H9 (cell line): ENCODE measurements at regions not wholly inside any gene's neighbourhood (a gene's known extent, or its start where the extent isn't known, plus 50 kb on each side); places are given as distances from the start of the nearest gene placed in this dataset.

Source experiments
- DNase-seq: peaks from one replicate; pipeline ENCODE4 v3.0.0-alpha.2; 2017
- H2AFZ ChIP-seq: one replicate; pipeline ENCODE4 v1.6.1; 2013; ENCODE audit warnings: mild to moderate bottlenecking, low read length, control low read depth, moderate library complexity
- H2AK5ac ChIP-seq: 2 replicates; pipeline ENCODE4 v1.6.1; 2013; ENCODE audit warnings: low read length, control low read depth, mixed read lengths; ENCODE audit not compliant: insufficient read length
- H2BK120ac ChIP-seq: one replicate; pipeline ENCODE4 v1.6.1; 2013; ENCODE audit warnings: low read depth, mild to moderate bottlenecking, low read length, control low read depth, inconsistent platforms; ENCODE audit not compliant: poor library complexity, severe bottlenecking
- H2BK12ac ChIP-seq: 2 replicates; pipeline ENCODE4 v1.6.1; 2013; ENCODE audit warnings: low read length, control low read depth, mixed read lengths, low read depth; ENCODE audit not compliant: insufficient read length
- H2BK15ac ChIP-seq: 2 replicates; pipeline ENCODE4 v1.6.1; 2013; ENCODE audit warnings: low read depth, low read length, control low read depth
- H2BK20ac ChIP-seq: one replicate; pipeline ENCODE4 v1.6.1; 2013; ENCODE audit warnings: low read depth, mild to moderate bottlenecking, low read length, control low read depth, inconsistent platforms; ENCODE audit not compliant: poor library complexity, severe bottlenecking
- H2BK5ac ChIP-seq: 2 replicates; pipeline ENCODE4 v1.6.1; 2013; ENCODE audit warnings: low read length, control low read depth, mixed read lengths; ENCODE audit not compliant: insufficient read length
- H3K14ac ChIP-seq: 2 replicates; pipeline ENCODE4 v1.6.1; 2013; ENCODE audit warnings: low read length, control low read depth; ENCODE audit not compliant: insufficient read depth
- H3K18ac ChIP-seq: 2 replicates; pipeline ENCODE4 v1.6.1; 2013; ENCODE audit warnings: low read depth, mild to moderate bottlenecking, mixed read lengths, low read length, control low read depth; ENCODE audit not compliant: insufficient read length
- H3K23ac ChIP-seq: 2 replicates; pipeline ENCODE4 v1.6.1; 2013; ENCODE audit warnings: low read length, control low read depth, mixed read lengths, low read depth; ENCODE audit not compliant: insufficient read length
- H3K23me2 ChIP-seq: 2 replicates; pipeline ENCODE4 v1.6.1; 2013; ENCODE audit warnings: low read depth, mild to moderate bottlenecking, mixed read lengths, low read length, control low read depth; ENCODE audit not compliant: insufficient read length, poor library complexity, severe bottlenecking
- H3K27ac ChIP-seq: 2 replicates; pipeline ENCODE4 v1.5.1; 2013; ENCODE audit warnings: low read length, control low read depth, mixed read lengths, low read depth; ENCODE audit not compliant: insufficient read length
- H3K27me3 ChIP-seq: 2 replicates; pipeline ENCODE4 v1.6.1; 2013; ENCODE audit warnings: low read length, control low read depth, inconsistent platforms; ENCODE audit not compliant: insufficient read depth
- H3K4ac ChIP-seq: 2 replicates; pipeline ENCODE4 v1.6.1; 2013; ENCODE audit warnings: low read depth, mild to moderate bottlenecking, control low read depth, inconsistent platforms, low read length, moderate library complexity
- H3K4me1 ChIP-seq: 2 replicates; pipeline ENCODE4 v1.6.1; 2013; ENCODE audit warnings: low read length, control low read depth, inconsistent platforms; ENCODE audit not compliant: insufficient read depth
- H3K4me2 ChIP-seq: 2 replicates; pipeline ENCODE4 v1.6.1; 2013; ENCODE audit warnings: low read length, control low read depth, mixed read lengths; ENCODE audit not compliant: insufficient read length, insufficient read depth
- H3K56ac ChIP-seq: 2 replicates; pipeline ENCODE4 v1.6.1; 2013; ENCODE audit warnings: low read depth, mild to moderate bottlenecking, mixed read lengths, low read length, control low read depth; ENCODE audit not compliant: insufficient read length
- H3K79me1 ChIP-seq: 2 replicates; pipeline ENCODE4 v1.6.1; 2013; ENCODE audit warnings: low read depth, mild to moderate bottlenecking, moderate library complexity, low read length, control low read depth, inconsistent platforms; ENCODE audit not compliant: insufficient read depth, poor library complexity, severe bottlenecking
- H3K79me2 ChIP-seq: 2 replicates; pipeline ENCODE4 v1.6.1; 2013; ENCODE audit warnings: low read length, control low read depth, inconsistent platforms; ENCODE audit not compliant: insufficient read depth
- H3K9ac ChIP-seq: 2 replicates; pipeline ENCODE4 v1.6.1; 2013; ENCODE audit warnings: low read length, control low read depth, mixed read lengths; ENCODE audit not compliant: insufficient read length; ENCODE audit errors: extremely low read depth
- H3K9me3 ChIP-seq: one replicate; pipeline ENCODE4 v1.6.1; 2013; ENCODE audit warnings: low read depth, low read length, inconsistent platforms; ENCODE audit not compliant: control insufficient read depth
- H3T11ph ChIP-seq: one replicate; pipeline ENCODE4 v1.6.1; 2013; ENCODE audit warnings: mild to moderate bottlenecking, low read length, control low read depth, inconsistent platforms
- H4K20me1 ChIP-seq: one replicate; pipeline ENCODE4 v1.6.1; 2013; ENCODE audit not compliant: control insufficient read depth, insufficient read length, insufficient read depth
- H4K5ac ChIP-seq: 2 replicates; pipeline ENCODE4 v1.6.1; 2013; ENCODE audit warnings: low read depth, mild to moderate bottlenecking, mixed read lengths, low read length, control low read depth; ENCODE audit not compliant: insufficient read length
- H4K8ac ChIP-seq: replicated peaks from 2 replicates; pipeline ENCODE4 v1.6.1; 2013; ENCODE audit warnings: low read length, control low read depth, mixed read lengths, low read depth; ENCODE audit not compliant: insufficient read length
- H4K91ac ChIP-seq: 2 replicates; pipeline ENCODE4 v1.6.1; 2013; ENCODE audit warnings: low read depth, mild to moderate bottlenecking, moderate library complexity, mixed read lengths, low read length, control low read depth; ENCODE audit not compliant: insufficient read length
- H3K27ac Mint-ChIP-seq, 3 experiments: 2 replicates in 2 of 3; 3 replicates in 1 of 3; pipeline ENCODE4 v1.8.0; 2020 to 2021; ENCODE audit warnings: mixed read lengths in 3 of 3, mild to moderate bottlenecking in 1 of 3, moderate library complexity in 1 of 3
- H3K27me3 Mint-ChIP-seq: 2 replicates; pipeline ENCODE4 v1.8.0; 2021; ENCODE audit warnings: low read depth, mild to moderate bottlenecking, moderate library complexity, mixed read lengths
- H3K36me3 Mint-ChIP-seq, 3 experiments: 2 replicates in 2 of 3; 3 replicates in 1 of 3; pipeline ENCODE4 v1.8.0; 2020 to 2021; ENCODE audit warnings: low read depth in 3 of 3, mixed read lengths in 3 of 3; ENCODE audit not compliant: insufficient read depth in 1 of 3
- H3K4me1 Mint-ChIP-seq, 2 experiments: 2 replicates each; pipeline ENCODE4 v1.8.0; 2020; ENCODE audit warnings: mixed read lengths in 2 of 2
- H3K4me3 Mint-ChIP-seq, 2 experiments: 2 replicates in 1 of 2; 3 replicates in 1 of 2; pipeline ENCODE4 v1.8.0; 2020 to 2021; ENCODE audit warnings: mild to moderate bottlenecking in 2 of 2, mixed read lengths in 2 of 2, moderate library complexity in 1 of 2
- H3K9me3 Mint-ChIP-seq, 2 experiments: 2 replicates in 1 of 2; 3 replicates in 1 of 2; pipeline ENCODE4 v1.8.0; 2020; ENCODE audit warnings: mild to moderate bottlenecking in 2 of 2, mixed read lengths in 2 of 2, moderate library complexity in 1 of 2
- CTCF ChIP-seq: fragments of 200-600 bp; sonication (generic); conservative IDR thresholded peaks from 3 replicates; pipeline ENCODE4 v1.8.0; 2021; ENCODE audit warnings: antibody characterized with exemption, mild to moderate bottlenecking
- WGBS: extraction: QIAGEN DNeasy Blood & Tissue Kit; methylation state at CpG from one replicate; pipeline ENCODE4 v1.1.7; 2013; ENCODE audit warnings: missing lambda C conversion rate, low lambda C conversion rate, mixed read lengths; ENCODE audit not compliant: insufficient read length; ENCODE audit errors: extremely low coverage; 5-methylcytosine and 5-hydroxymethylcytosine counted together

- Histone ChIP-seq H3K27me3 (no peaks in the 10 kb centered on the region), H4K5ac (no peak overlapping the region), H3K9me3 (no peaks in the 10 kb centered on the region), H2BK20ac (no peak overlapping the region), H3T11ph (no peak overlapping the region), H3K56ac (no peak overlapping the region), H2BK15ac (no peak overlapping the region), H3K18ac (no peak overlapping the region), H3K79me1 (no peaks in the 10 kb centered on the region), H3K4ac (no peak overlapping the region), H2BK120ac (no peak overlapping the region), H2AFZ (no peak overlapping the region), H4K8ac (no peak overlapping the region), H3K23ac (no peak overlapping the region), H3K4me1 (no peaks in the 10 kb centered on the region), H3K4me2 (no peak overlapping the region), H3K14ac (no peak overlapping the region), H4K20me1 (no peaks in the 10 kb centered on the region), H2AK5ac (no peak overlapping the region), H2BK12ac (no peak overlapping the region), H3K23me2 (no peaks in the 10 kb centered on the region), H4K91ac (no peak overlapping the region), H3K27ac (no peak overlapping the region), H3K79me2 (no peaks in the 10 kb centered on the region), H2BK5ac (no peak overlapping the region), H3K9ac (no peak overlapping the region)
- Mint-ChIP-seq H3K27ac (peak overlapping the region; percentile 59 to 98 (median 90)), H3K9me3 (no peaks in the 10 kb centered on the region), H3K4me3 (peak overlapping the region; percentile 21 to 39; a peak in 4 of 5 replicates), H3K4me1 (peaks cover 10 to 11% of the 10 kb centered on the region in 2 experiments), H3K36me3 (peaks cover 0 to 5% (median 2%) of the 10 kb centered on the region in 3 experiments; a peak in 1 of 7 replicates), H3K27me3 (no peaks in the 10 kb centered on the region)
- no peak for DNase-seq
- no peak for TF ChIP-seq CTCF
- no CpG with 5 or more reads among the region's 2 CpGs for WGBS
Observed at GRCh38 chr2:193348055-193348454, 1153.3 kb upstream of the TMEFF2 start.
